Breast epithelium (tissue), 4 donors: ENCODE measurements at regions not wholly inside any gene's neighbourhood (a gene's known extent, or its start where the extent isn't known, plus 50 kb on each side); places are given as distances from the start of the nearest gene placed in this dataset.
A peak's percentile ranks its signal among the peaks of the same experiment; 100 is the strongest.

ENCODE experiments used
- DNase-seq, 2 donors: peaks; one replicate each; pipeline ENCODE4 v3.0.0-alpha.2; 2019; ENCODE audit warnings: low spot score in 2 of 2
- H3K27ac ChIP-seq, 2 donors: fragments of 200-600 bp; sonication (generic) in 1 of 2; one replicate each; pipeline ENCODE4 v1.5.1; 2016 to 2019; ENCODE audit warnings: mild to moderate bottlenecking in 1 of 2
- H3K27me3 ChIP-seq, 2 donors: fragments of 200-600 bp; sonication (generic) in 1 of 2; one replicate each; pipeline versions ENCODE4 v1.5.1 to v1.6.0; 2017 to 2019; ENCODE audit warnings: control low read depth in 1 of 2, mild to moderate bottlenecking in 1 of 2
- H3K36me3 ChIP-seq: fragments of 200-600 bp; one replicate; pipeline ENCODE4 v1.5.1; 2019
- H3K4me1 ChIP-seq, 2 donors: fragments of 200-600 bp; sonication (generic); one replicate each; pipeline ENCODE4 v1.5.1; 2016 to 2019; ENCODE audit warnings: control low read depth in 1 of 2
- H3K4me3 ChIP-seq, 3 donors: fragments of 200-600 bp; sonication (generic); 1 replicate in 2 of 3; 2 replicates in 1 of 3; pipeline ENCODE4 v1.5.1; 2016 to 2019; ENCODE audit warnings: mild to moderate bottlenecking in 3 of 3, moderate library complexity in 2 of 3
- H3K9me3 ChIP-seq, 2 donors: fragments of 200-600 bp; sonication (generic) in 1 of 2; one replicate each; pipeline ENCODE4 v1.5.1; 2016 to 2019; ENCODE audit warnings: control low read depth in 1 of 2
- POLR2A ChIP-seq: fragments of 450-650 bp; IDR thresholded peaks from one replicate; pipeline ENCODE4 v1.6.1; 2016; ENCODE audit warnings: antibody characterized with exemption, mild to moderate bottlenecking, moderate library complexity
- POLR2AphosphoS5 ChIP-seq, 3 donors: sonication (generic); formaldehyde crosslinking; IDR thresholded peaks; one replicate each; pipeline ENCODE4 v1.6.1; 2017; ENCODE audit warnings: antibody characterized with exemption in 3 of 3
- intact Hi-C: fragments of 100-400 bp; cut with DNase I; formaldehyde crosslinking; loops from one replicate; pipeline ENCODE4 v1.15.1; 2023; ENCODE audit warnings: low total_unique reads
- TF ChIP-seq, protein P1 (sequence below), 3 donors: fragments of 450-650 bp; IDR thresholded peaks; one replicate each; pipeline ENCODE4 v1.5.1; 2016 to 2017; ENCODE audit warnings: antibody characterized with exemption in 3 of 3, mild to moderate bottlenecking in 3 of 3, moderate library complexity in 3 of 3

DNA sequence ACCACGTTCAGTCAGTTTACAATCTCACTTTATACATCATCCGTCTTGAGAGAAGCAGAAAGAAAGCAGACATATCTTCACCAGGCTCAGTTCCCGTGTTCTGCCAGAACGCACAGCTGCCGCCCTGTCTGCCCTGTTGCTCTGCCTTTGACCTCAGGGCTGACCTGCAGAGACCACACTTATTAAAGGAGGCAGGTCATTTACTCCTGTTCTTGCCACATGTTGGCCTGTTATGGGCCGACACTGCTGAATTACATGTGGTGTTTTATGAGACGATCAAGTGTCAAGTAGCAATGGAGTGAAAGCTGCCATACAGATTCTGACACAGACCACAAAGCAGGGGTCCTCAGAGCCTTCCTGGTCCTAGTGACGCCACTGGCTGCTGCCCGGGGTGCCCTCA, 232.2 kb downstream of the TTC32 start:
- intact Hi-C loops: no loop called here
- DNase-seq: no peak

GRCh38 chr2:19669126-19669525, 232.7 kb downstream of the TTC32 start:
- Histone ChIP-seq H3K27me3 (no peaks in the 10 kb centered on the region), H3K9me3 (no peaks in the 10 kb centered on the region), H3K4me3 (no peak overlapping the region), H3K4me1 (no peaks in the 10 kb centered on the region), H3K27ac (no peak overlapping the region), H3K36me3 (no peaks in the 10 kb centered on the region)
- intact Hi-C loops: no loop called here
- DNase-seq: no peak
- TF ChIP-seq, protein P1, sequence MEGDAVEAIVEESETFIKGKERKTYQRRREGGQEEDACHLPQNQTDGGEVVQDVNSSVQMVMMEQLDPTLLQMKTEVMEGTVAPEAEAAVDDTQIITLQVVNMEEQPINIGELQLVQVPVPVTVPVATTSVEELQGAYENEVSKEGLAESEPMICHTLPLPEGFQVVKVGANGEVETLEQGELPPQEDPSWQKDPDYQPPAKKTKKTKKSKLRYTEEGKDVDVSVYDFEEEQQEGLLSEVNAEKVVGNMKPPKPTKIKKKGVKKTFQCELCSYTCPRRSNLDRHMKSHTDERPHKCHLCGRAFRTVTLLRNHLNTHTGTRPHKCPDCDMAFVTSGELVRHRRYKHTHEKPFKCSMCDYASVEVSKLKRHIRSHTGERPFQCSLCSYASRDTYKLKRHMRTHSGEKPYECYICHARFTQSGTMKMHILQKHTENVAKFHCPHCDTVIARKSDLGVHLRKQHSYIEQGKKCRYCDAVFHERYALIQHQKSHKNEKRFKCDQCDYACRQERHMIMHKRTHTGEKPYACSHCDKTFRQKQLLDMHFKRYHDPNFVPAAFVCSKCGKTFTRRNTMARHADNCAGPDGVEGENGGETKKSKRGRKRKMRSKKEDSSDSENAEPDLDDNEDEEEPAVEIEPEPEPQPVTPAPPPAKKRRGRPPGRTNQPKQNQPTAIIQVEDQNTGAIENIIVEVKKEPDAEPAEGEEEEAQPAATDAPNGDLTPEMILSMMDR (IDR thresholded peaks at IDR 0.05): no peak
- TF ChIP-seq POLR2A (no peak), POLR2AphosphoS5 (IDR thresholded peaks at IDR 0.05) (no peak)

More for the DNA sequence above, 232.2 kb downstream of the TTC32 start:
- H3K4me1 ChIP-seq: no peaks in the 10 kb centered on the region
- H3K36me3 ChIP-seq: no peaks in the 10 kb centered on the region
- H3K4me3 ChIP-seq: no peak overlapping the region
- H3K9me3 ChIP-seq: no peaks in the 10 kb centered on the region
- TF ChIP-seq, protein P1 (IDR thresholded peaks at IDR 0.05): no peak
- no peak for TF ChIP-seq POLR2A
- TF ChIP-seq POLR2AphosphoS5 (IDR thresholded peaks at IDR 0.05): no peak
- H3K27me3 ChIP-seq: no peaks in the 10 kb centered on the region
- no peak overlapping the region for H3K27ac ChIP-seq

- H3K36me3 ChIP-seq: no peaks in the 10 kb centered on the region
- H3K4me3 ChIP-seq: no peak overlapping the region
- no peak for DNase-seq
- intact Hi-C loops: no loop called here
- H3K4me1 ChIP-seq: no peaks in the 10 kb centered on the region
- H3K9me3 ChIP-seq: no peaks in the 10 kb centered on the region
- H3K27me3 ChIP-seq: no peaks in the 10 kb centered on the region
- no peak overlapping the region for H3K27ac ChIP-seq
- TF ChIP-seq, protein P1 (IDR thresholded peaks at IDR 0.05): no peak
Measured at GRCh38 chr2:19667536-19667949, 234.2 kb downstream of the TTC32 start.

DNA sequence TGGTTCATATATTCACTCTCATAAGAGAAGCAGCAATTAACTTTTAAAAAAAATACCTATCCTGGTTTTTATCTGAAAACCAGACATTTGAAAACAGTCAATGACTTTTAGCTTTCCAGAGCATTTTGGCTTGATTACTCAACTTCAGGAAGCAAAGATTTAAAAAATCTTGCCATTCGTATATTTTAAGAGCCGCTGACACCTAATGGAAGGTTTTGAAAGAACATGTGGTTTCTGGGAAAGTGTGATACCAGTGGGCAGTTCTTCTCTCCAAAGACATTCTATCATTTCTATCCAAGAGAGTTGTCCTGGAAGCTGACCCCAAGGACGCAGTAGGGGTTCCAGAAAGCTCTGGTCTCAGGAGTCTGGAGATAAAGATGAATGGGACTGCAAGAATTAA, 234.7 kb downstream of the TTC32 start:
- H3K4me3 ChIP-seq: no peak overlapping the region
- H3K27me3 ChIP-seq: no peaks in the 10 kb centered on the region
- DNase-seq: no peak
- no peak for TF ChIP-seq POLR2A
- TF ChIP-seq, protein P1 (IDR thresholded peaks at IDR 0.05): no peak
- no peak for TF ChIP-seq POLR2AphosphoS5 (IDR thresholded peaks at IDR 0.05)
- intact Hi-C loops: no loop called here
- H3K9me3 ChIP-seq: no peaks in the 10 kb centered on the region
- no peaks in the 10 kb centered on the region for H3K4me1 ChIP-seq
- no peaks in the 10 kb centered on the region for H3K36me3 ChIP-seq
- no peak overlapping the region for H3K27ac ChIP-seq

GRCh38 chr2:19664646-19665045, 237.1 kb downstream of the TTC32 start:
- no peaks in the 10 kb centered on the region for H3K4me1 ChIP-seq
- peak in 1 of 3 donors; percentile 43 for TF ChIP-seq POLR2AphosphoS5 (IDR thresholded peaks at IDR 0.05)
- TF ChIP-seq, protein P1 (IDR thresholded peaks at IDR 0.05): no peak
- intact Hi-C loops: no loop called here

More at GRCh38 chr2:19664646-19665045, 237.1 kb downstream of the TTC32 start:
- Histone ChIP-seq H3K4me3 (no peak overlapping the region), H3K27ac (peak overlapping the region; percentile 62 to 69), H3K27me3 (no peaks in the 10 kb centered on the region), H3K9me3 (no peaks in the 10 kb centered on the region), H3K36me3 (no peaks in the 10 kb centered on the region)
- DNase-seq: peak in 1 of 2 donors; percentile 70
